Spinal cord (tissue), 9 donors: ENCODE measurements at regions not wholly inside any gene's neighbourhood (a gene's known extent, or its start where the extent isn't known, plus 50 kb on each side); places are given as distances from the start of the nearest gene placed in this dataset.
A peak's percentile ranks its signal among the peaks of the same experiment; 100 is the strongest.

Experiments
- DNase-seq, 6 donors: peaks; one replicate each; pipeline versions ENCODE4 v3.0.0 to v3.0.0-alpha.2; 2013 to 2015; ENCODE audit warnings: low spot score in 6 of 6, low read depth in 4 of 6
- H3K27ac ChIP-seq: one replicate; pipeline ENCODE4 v1.5.1; 2013; ENCODE audit warnings: low read depth, low read length, control low read depth
- H3K27me3 ChIP-seq: one replicate; pipeline ENCODE4 v1.6.1; 2013; ENCODE audit warnings: low read length; ENCODE audit not compliant: control insufficient read depth, insufficient read depth
- H3K36me3 ChIP-seq: one replicate; pipeline ENCODE4 v1.6.1; 2013; ENCODE audit warnings: low read length; ENCODE audit not compliant: control insufficient read depth, insufficient read depth
- H3K4me1 ChIP-seq: one replicate; pipeline ENCODE4 v1.6.1; 2013; ENCODE audit warnings: low read length; ENCODE audit not compliant: control insufficient read depth, insufficient read depth
- H3K4me3 ChIP-seq: one replicate; pipeline ENCODE4 v1.5.1; 2013; ENCODE audit warnings: low read depth, low read length, control low read depth
- H3K9me3 ChIP-seq: one replicate; pipeline ENCODE4 v1.6.1; 2013; ENCODE audit warnings: low read length; ENCODE audit not compliant: control insufficient read depth, insufficient read depth
- WGBS: methylation state at CpG from one replicate; pipeline ENCODE4 v1.1.5; 2013; ENCODE audit warnings: missing lambda C conversion rate; ENCODE audit not compliant: insufficient coverage; 5-methylcytosine and 5-hydroxymethylcytosine counted together
- donor health status: healthy.

DNA sequence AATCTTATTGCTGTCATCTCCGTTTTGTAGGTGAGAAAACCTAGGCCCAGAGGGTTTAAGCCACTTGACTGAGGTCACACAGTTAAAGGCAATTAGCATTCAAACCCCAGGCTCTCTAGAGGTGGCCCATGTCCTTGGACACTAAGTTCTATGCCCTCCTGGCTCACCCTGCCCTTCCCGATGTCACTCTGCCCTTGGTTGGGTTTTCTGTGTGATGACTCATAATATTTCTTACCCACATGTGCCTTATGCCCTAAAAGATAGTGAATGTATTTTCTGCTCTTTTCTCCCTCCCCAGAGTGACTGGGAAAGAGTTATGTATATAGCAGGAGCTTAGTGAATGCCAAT is 174.5 kb upstream of the PITX1 start:
- no peak for DNase-seq
- H3K4me1 ChIP-seq, result peaks cover 9% of the 10 kb centered on the region

GRCh38 chr5:135207866-135208265 is 173.8 kb upstream of the PITX1 start:
- Histone ChIP-seq H3K4me3 (no peak overlapping the region), H3K9me3 (no peaks in the 10 kb centered on the region), H3K27me3 (no peaks in the 10 kb centered on the region), H3K4me1 (peaks cover 9% of the 10 kb centered on the region), H3K27ac (no peak overlapping the region), H3K36me3 (no peaks in the 10 kb centered on the region)
- DNase-seq, result no peak
- 34% methylated on average over 2 of the region's 6 CpGs for WGBS

More for the DNA sequence above, 174.5 kb upstream of the PITX1 start:
- Histone ChIP-seq H3K9me3 (no peaks in the 10 kb centered on the region), H3K27me3 (no peaks in the 10 kb centered on the region), H3K4me3 (no peak overlapping the region), H3K27ac (no peak overlapping the region), H3K36me3 (no peaks in the 10 kb centered on the region)
- 92% methylated on average over 1 of the region's 2 CpGs for WGBS

DNA sequence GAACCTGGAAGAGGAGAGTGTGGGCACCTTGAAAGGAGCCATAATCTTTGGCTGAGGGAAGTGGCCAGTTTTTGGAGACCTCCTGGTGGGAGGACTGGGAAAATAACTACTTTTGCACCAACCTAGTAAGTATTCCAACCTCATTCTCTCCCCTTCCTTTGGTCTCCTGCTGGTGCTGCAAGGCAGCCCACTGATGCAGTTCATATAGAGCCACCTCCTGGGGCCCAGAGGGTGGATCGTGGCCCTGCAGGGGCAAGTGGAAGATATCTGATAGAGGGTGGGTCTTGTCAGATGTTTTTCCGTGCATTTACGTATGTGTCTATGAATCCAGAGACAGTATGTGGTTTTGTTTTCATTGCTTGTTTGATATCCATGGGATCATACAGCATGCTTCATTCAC is 172.8 kb upstream of the PITX1 start:
- H3K27me3 ChIP-seq, result no peaks in the 10 kb centered on the region

DNA sequence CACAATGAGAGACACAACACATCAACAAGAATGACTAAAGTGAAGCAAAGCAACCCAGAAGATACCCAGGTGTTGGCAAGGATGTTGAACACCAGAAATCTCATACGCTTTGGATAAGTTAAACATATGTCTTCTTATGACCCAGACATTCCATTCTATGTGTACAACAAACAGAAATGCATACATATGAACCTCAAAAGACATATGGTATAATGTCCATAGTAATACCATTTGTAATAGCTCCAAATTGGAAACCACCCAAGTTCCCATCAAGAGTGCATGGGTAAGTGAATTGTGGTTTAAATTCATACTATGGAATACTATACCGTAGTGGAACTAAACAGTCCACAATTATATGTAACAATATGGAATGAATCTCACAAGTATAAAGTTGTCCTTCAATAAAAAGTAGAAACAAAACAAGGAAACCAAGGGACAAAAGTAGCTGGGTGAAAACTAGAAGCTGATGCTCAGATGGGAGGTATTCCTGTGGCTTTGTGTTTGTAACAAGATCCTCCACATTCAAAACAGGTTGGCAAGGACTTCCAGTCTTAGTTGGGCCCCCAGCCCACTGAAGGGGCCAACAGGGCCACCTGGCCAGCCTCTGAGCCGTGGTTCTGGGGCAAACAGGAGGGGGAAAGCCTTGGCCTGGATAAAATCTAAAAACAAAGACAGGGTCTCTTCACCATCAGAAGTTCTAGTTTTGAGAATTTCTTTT is 171.8 kb upstream of the PITX1 start:
- Histone ChIP-seq H3K9me3 (no peaks in the 10 kb centered on the region), H3K4me3 (no peak overlapping the region), H3K27ac (no peak overlapping the region), H3K4me1 (peaks cover 9% of the 10 kb centered on the region), H3K27me3 (no peaks in the 10 kb centered on the region), H3K36me3 (no peaks in the 10 kb centered on the region)
- whole genome bisulfite sequencing, result no CpG with 5 or more reads among the region's 3 CpGs
- DNase-seq, result no peak

More for the DNA sequence above, 172.8 kb upstream of the PITX1 start:
- 82% methylated on average over 3 of the region's 3 CpGs for WGBS
- H3K4me3 ChIP-seq, result no peak overlapping the region
- H3K36me3 ChIP-seq, result no peaks in the 10 kb centered on the region
- no peaks in the 10 kb centered on the region for H3K9me3 ChIP-seq
- DNase-seq, result no peak
- H3K27ac ChIP-seq, result no peak overlapping the region
- peaks cover 9% of the 10 kb centered on the region for H3K4me1 ChIP-seq

DNA sequence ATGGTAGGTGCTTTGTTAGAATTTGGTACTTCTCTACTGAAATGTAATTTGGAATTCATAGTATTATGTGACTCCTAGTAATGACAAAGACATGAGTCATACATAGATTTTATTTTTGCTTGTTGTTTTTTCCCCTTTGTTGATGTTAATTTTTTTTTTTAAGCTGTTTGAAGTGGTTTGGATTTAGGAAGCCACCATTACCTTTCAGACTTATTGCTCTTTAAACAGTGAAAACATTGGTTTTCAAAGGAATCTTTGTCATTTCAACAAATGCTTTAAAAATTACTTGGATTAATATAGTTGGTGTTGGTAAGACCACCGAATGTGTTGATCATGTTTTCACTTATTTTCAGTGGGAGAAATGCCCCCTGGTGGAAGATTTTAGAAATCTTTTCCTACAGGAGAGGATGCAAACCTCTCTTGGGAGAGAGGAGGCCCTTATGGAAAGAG is 170.1 kb upstream of the PITX1 start:
- Histone ChIP-seq H3K27ac (no peak overlapping the region), H3K4me1 (peaks cover 9% of the 10 kb centered on the region), H3K4me3 (no peak overlapping the region), H3K27me3 (no peaks in the 10 kb centered on the region), H3K9me3 (no peaks in the 10 kb centered on the region), H3K36me3 (no peaks in the 10 kb centered on the region)
- no peak for DNase-seq
- WGBS, result no CpG with 5 or more reads among the region's 1 CpG

DNA sequence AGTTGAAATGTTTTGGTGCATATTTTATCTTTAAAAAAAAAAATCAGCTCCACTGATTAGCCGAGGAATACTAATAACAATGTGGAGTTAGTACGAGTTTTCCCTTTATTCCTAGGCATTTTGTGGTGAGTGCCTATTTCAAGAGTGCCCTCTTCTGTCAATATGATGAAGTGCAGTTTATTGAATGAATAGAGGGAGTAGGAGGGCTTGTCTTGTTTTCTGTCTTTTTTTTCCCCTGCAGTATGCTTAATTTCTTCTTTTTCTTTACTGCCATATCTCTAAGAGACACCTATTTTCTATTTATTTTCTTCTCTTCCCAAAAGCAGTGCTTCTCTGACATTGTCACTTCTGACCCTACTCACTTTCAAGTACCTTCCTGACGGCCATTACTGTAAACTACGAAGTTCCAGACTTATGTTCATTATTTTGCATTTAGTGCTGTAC is 169.6 kb upstream of the PITX1 start:
- H3K4me3 ChIP-seq, result no peak overlapping the region
- peaks cover 3% of the 10 kb centered on the region for H3K4me1 ChIP-seq
- H3K9me3 ChIP-seq, result no peaks in the 10 kb centered on the region
- H3K27me3 ChIP-seq, result peaks cover under 1% of the 10 kb centered on the region
- H3K36me3 ChIP-seq, result no peaks in the 10 kb centered on the region
- H3K27ac ChIP-seq, result no peak overlapping the region
- no peak for DNase-seq
- no CpG with 5 or more reads among the region's 4 CpGs for WGBS

- H3K36me3 ChIP-seq, result no peaks in the 10 kb centered on the region
- peaks cover 2% of the 10 kb centered on the region for H3K4me1 ChIP-seq
- H3K9me3 ChIP-seq, result no peaks in the 10 kb centered on the region
- DNase-seq, result no peak
- no peak overlapping the region for H3K27ac ChIP-seq
- no peak overlapping the region for H3K4me3 ChIP-seq
- peaks cover 4% of the 10 kb centered on the region for H3K27me3 ChIP-seq
- 100% methylated on average over 2 of the region's 2 CpGs for WGBS
Observed at GRCh38 chr5:135203019-135203418, 169.0 kb upstream of the PITX1 start.

GRCh38 chr5:135199919-135200318 is 165.9 kb upstream of the PITX1 start:
- no peak overlapping the region for H3K4me3 ChIP-seq
- H3K27ac ChIP-seq, result no peak overlapping the region
- no CpG with 5 or more reads among the region's 1 CpG for WGBS
- no peaks in the 10 kb centered on the region for H3K36me3 ChIP-seq
- peaks cover 4% of the 10 kb centered on the region for H3K27me3 ChIP-seq
- H3K9me3 ChIP-seq, result no peaks in the 10 kb centered on the region
- peaks cover 3% of the 10 kb centered on the region for H3K4me1 ChIP-seq
- no peak for DNase-seq

DNA sequence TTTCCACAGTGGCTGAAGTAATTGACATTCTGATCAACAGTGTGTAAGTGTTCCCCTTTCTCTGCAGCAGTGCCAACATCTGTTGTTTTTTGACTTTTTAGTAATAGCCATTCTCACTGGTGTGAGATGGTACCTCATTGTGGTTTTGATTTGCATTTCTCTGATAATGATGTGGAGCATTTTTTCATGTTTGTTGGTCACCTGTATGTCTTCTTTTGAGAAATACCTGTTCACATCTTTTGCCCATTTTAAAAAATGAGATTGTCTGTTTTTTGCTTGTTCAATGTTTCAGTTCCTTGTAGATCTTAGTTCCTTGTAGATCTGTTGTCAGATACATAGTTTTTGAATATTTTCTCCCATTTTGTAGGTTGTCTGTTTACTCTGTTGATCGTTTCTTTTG is 162.5 kb upstream of the PITX1 start:
- H3K36me3 ChIP-seq, result no peaks in the 10 kb centered on the region
- DNase-seq, result no peak
- H3K27ac ChIP-seq, result no peak overlapping the region
- H3K9me3 ChIP-seq, result no peaks in the 10 kb centered on the region
- peaks cover 7% of the 10 kb centered on the region for H3K4me1 ChIP-seq
- H3K27me3 ChIP-seq, result peaks cover 24% of the 10 kb centered on the region
- no peak overlapping the region for H3K4me3 ChIP-seq
- WGBS, result no CpG with 5 or more reads among the region's 1 CpG

DNA sequence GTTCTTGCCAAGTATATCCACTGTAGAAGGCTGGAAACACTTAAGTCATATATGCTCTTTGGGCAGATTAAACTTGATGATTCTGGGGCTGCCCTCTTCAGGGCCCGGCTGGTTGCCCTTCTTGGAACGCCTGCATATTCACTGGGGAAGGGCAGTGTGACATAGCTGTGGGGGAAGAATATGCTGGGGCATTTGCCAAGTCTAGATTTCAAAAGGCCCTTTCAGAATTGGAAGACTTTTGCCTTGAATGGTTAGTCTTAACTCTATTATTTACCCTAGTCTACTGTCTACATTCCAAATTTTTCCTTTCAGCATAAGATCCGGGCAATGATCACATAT is 161.2 kb upstream of the PITX1 start:
- Histone ChIP-seq H3K4me3 (no peak overlapping the region), H3K27me3 (peaks cover 37% of the 10 kb centered on the region), H3K4me1 (peaks cover 16% of the 10 kb centered on the region), H3K27ac (no peak overlapping the region), H3K9me3 (no peaks in the 10 kb centered on the region), H3K36me3 (no peaks in the 10 kb centered on the region)
- WGBS, result 41% methylated on average over 2 of the region's 3 CpGs
- DNase-seq, result peak in 1 of 6 donors; percentile 32
